ENCODE measurements at regions not wholly inside any gene's neighbourhood (a gene's known extent, or its start where the extent isn't known, plus 50 kb on each side); places are given as distances from the start of the nearest gene placed in this dataset.

GRCh38 chr11:26035696-26036095 is 296.2 kb upstream of the ANO3 start:
- DNase-seq (ENCODE audit: low read depth) = no peak

- DNase-seq (ENCODE audit: low read depth) = no peak
These were observed 294.2 kb upstream of the ANO3 start for GRCh38 chr11:26037716-26038115.

- DNase-seq (ENCODE audit: low read depth) = no peak
These were observed 291.6 kb upstream of the ANO3 start for GRCh38 chr11:26040339-26040738.

- no peak for DNase-seq (ENCODE audit: low read depth)
These were observed 289.8 kb upstream of the ANO3 start for GRCh38 chr11:26042113-26042512.

- no peak for DNase-seq (ENCODE audit: low read depth)
These were observed 288.3 kb upstream of the ANO3 start for GRCh38 chr11:26043665-26044064.

- DNase-seq (ENCODE audit: low read depth) = no peak
These were observed 287.5 kb upstream of the ANO3 start for GRCh38 chr11:26044389-26044788.

- DNase-seq (ENCODE audit: low read depth) = peak; percentile 27
These were observed 286.8 kb upstream of the ANO3 start for GRCh38 chr11:26045082-26045481.

- DNase-seq (ENCODE audit: low read depth) = no peak
These were observed 283.7 kb upstream of the ANO3 start for GRCh38 chr11:26048271-26048670.

- DNase-seq (ENCODE audit: low read depth) = no peak
These were observed 278.0 kb upstream of the ANO3 start for GRCh38 chr11:26053966-26054365.

GRCh38 chr11:26062660-26063059 is 269.3 kb upstream of the ANO3 start:
- no peak for DNase-seq (ENCODE audit: low read depth)

GRCh38 chr11:26063915-26064314 is 268.0 kb upstream of the ANO3 start:
- DNase-seq (ENCODE audit: low read depth) = no peak

GRCh38 chr11:26065944-26066343 is 266.0 kb upstream of the ANO3 start:
- DNase-seq (ENCODE audit: low read depth) = peak; percentile 10

- no peak for DNase-seq (ENCODE audit: low read depth)
These were observed 261.1 kb upstream of the ANO3 start for GRCh38 chr11:26070714-26071380.

- no peak for DNase-seq (ENCODE audit: low read depth)
These were observed 259.2 kb upstream of the ANO3 start for GRCh38 chr11:26072614-26073153.

GRCh38 chr11:26073646-26074045 is 258.3 kb upstream of the ANO3 start:
- DNase-seq (ENCODE audit: low read depth) = no peak

GRCh38 chr11:26076233-26076990 is 255.5 kb upstream of the ANO3 start:
- no peak for DNase-seq (ENCODE audit: low read depth)

GRCh38 chr11:26078231-26078821 is 253.6 kb upstream of the ANO3 start:
- DNase-seq (ENCODE audit: low read depth) = peak; percentile 21

- DNase-seq (ENCODE audit: low read depth) = no peak
These were observed 247.6 kb upstream of the ANO3 start for GRCh38 chr11:26084313-26084712.

- DNase-seq (ENCODE audit: low read depth) = no peak
These were observed 245.9 kb upstream of the ANO3 start for GRCh38 chr11:26086028-26086427.

GRCh38 chr11:26087120-26087935 is 244.6 kb upstream of the ANO3 start:
- DNase-seq (ENCODE audit: low read depth) = no peak

- DNase-seq (ENCODE audit: low read depth) = peak; percentile 21
These were observed 243.5 kb upstream of the ANO3 start for GRCh38 chr11:26088391-26088790.

- DNase-seq (ENCODE audit: low read depth) = no peak
These were observed 241.3 kb upstream of the ANO3 start for GRCh38 chr11:26090651-26091050.

Measured in ELR (cell line).